Left colon (tissue), 2 donors: ENCODE measurements at regions not wholly inside any gene's neighbourhood (a gene's known extent, or its start where the extent isn't known, plus 50 kb on each side); places are given as distances from the start of the nearest gene placed in this dataset.
A peak's percentile ranks its signal among the peaks of the same experiment; 100 is the strongest.

Experiments used
- ATAC-seq: fragments of 200-7000 bp; cut with Tn5 transposase; one replicate; pipeline ENCODE4 v1.9.1; 2020; ENCODE audit warnings: mild to moderate bottlenecking, moderate library complexity
- DNase-seq, 2 donors: peaks; one replicate each; pipeline ENCODE4 v3.0.0-alpha.2; 2020
- intact Hi-C, 2 donors: fragments of 100-400 bp; cut with DNase I in 1 of 2; cut with micrococcal nuclease in 1 of 2; formaldehyde crosslinking; loops; one replicate each; pipeline versions ENCODE4 v1.11.2 to v1.14.0; 2022; cut with DNase I, micrococcal nuclease
- donor health status: DM: no; HTN: no; CAD: no.
- donor health status: DM: yes; HTN: yes; CAD: no.

GRCh38 chr22:34115722-34116121 lies 195.4 kb upstream of the LARGE1 start:
- DNase-seq (no peak), ATAC-seq (peak; percentile 87)
- intact Hi-C loops = loop anchor here in 1 of 2 donors (5.0 kb wide), 1 partner anchor 188 kb away; no protein-coding TSS in a partner anchor

GRCh38 chr22:34116126-34116525 lies 195.8 kb upstream of the LARGE1 start:
- intact Hi-C loops = loop anchor here in 1 of 2 donors (5.0 kb wide), 1 partner anchor 189 kb away; no protein-coding TSS in a partner anchor
- ATAC-seq = peak; percentile 84
- peak in 1 of 2 donors; percentile 28 for DNase-seq

- intact Hi-C loops = no loop called here
- DNase-seq = no peak
- ATAC-seq = no peak
These were observed 201.8 kb upstream of the LARGE1 start for GRCh38 chr22:34122042-34122441.

GRCh38 chr22:34129691-34130486 lies 209.6 kb upstream of the LARGE1 start:
- intact Hi-C loops = no loop called here
- ATAC-seq (peak; percentile 85), DNase-seq (peak in 1 of 2 donors; percentile 54)

GRCh38 chr22:34135749-34136148 lies 215.5 kb upstream of the LARGE1 start:
- intact Hi-C loops = no loop called here
- ATAC-seq (no peak), DNase-seq (no peak)

GRCh38 chr22:34150023-34150422 lies 229.7 kb upstream of the LARGE1 start:
- ATAC-seq (no peak), DNase-seq (no peak)
- intact Hi-C loops = no loop called here

GRCh38 chr22:34159491-34159890 lies 239.2 kb upstream of the LARGE1 start:
- ATAC-seq (no peak), DNase-seq (no peak)
- intact Hi-C loops = no loop called here

GRCh38 chr22:34160141-34160783 lies 240.0 kb upstream of the LARGE1 start:
- intact Hi-C loops = no loop called here
- ATAC-seq = no peak

GRCh38 chr22:34161431-34162123 lies 241.3 kb upstream of the LARGE1 start:
- intact Hi-C loops = no loop called here
- DNase-seq (no peak), ATAC-seq (no peak)

More at GRCh38 chr22:34160141-34160783, 240.0 kb upstream of the LARGE1 start:
- DNase-seq = no peak

GRCh38 chr22:34198976-34199375 lies 278.7 kb upstream of the LARGE1 start:
- ATAC-seq (no peak), DNase-seq (no peak)
- intact Hi-C loops = no loop called here

GRCh38 chr22:34210301-34210700 lies 290.0 kb upstream of the LARGE1 start:
- no peak for ATAC-seq
- no peak for DNase-seq
- intact Hi-C loops = no loop called here

- intact Hi-C loops = no loop called here
- DNase-seq = no peak
- no peak for ATAC-seq
These were observed 294.1 kb upstream of the LARGE1 start for GRCh38 chr22:34214372-34214771.

- ATAC-seq = no peak
- intact Hi-C loops = no loop called here
- DNase-seq = no peak
These were observed 305.0 kb upstream of the LARGE1 start for GRCh38 chr22:34225278-34225677.

GRCh38 chr22:34236527-34236926 lies 316.3 kb upstream of the LARGE1 start:
- intact Hi-C loops = no loop called here
- ATAC-seq (no peak), DNase-seq (no peak)

GRCh38 chr22:34239421-34239820 lies 319.1 kb upstream of the LARGE1 start:
- ATAC-seq (no peak), DNase-seq (no peak)
- intact Hi-C loops = no loop called here

- intact Hi-C loops = no loop called here
- DNase-seq (no peak), ATAC-seq (no peak)
These were observed 322.7 kb upstream of the LARGE1 start for GRCh38 chr22:34243023-34243422.

- DNase-seq = no peak
- ATAC-seq = no peak
- intact Hi-C loops = no loop called here
These were observed 334.8 kb upstream of the LARGE1 start for GRCh38 chr22:34255042-34255441.

GRCh38 chr22:34278121-34278520 lies 357.8 kb upstream of the LARGE1 start:
- intact Hi-C loops = no loop called here
- ATAC-seq (no peak), DNase-seq (no peak)

GRCh38 chr22:34281738-34282137 lies 361.5 kb upstream of the LARGE1 start:
- intact Hi-C loops = no loop called here
- ATAC-seq (no peak), DNase-seq (no peak)

GRCh38 chr22:34283844-34284243 lies 363.6 kb upstream of the LARGE1 start:
- intact Hi-C loops = no loop called here
- ATAC-seq = no peak
- no peak for DNase-seq
